ENCODE measurements at regions not wholly inside any gene's neighbourhood (a gene's known extent, or its start where the extent isn't known, plus 50 kb on each side); places are given as distances from the start of the nearest gene placed in this dataset.

DNA sequence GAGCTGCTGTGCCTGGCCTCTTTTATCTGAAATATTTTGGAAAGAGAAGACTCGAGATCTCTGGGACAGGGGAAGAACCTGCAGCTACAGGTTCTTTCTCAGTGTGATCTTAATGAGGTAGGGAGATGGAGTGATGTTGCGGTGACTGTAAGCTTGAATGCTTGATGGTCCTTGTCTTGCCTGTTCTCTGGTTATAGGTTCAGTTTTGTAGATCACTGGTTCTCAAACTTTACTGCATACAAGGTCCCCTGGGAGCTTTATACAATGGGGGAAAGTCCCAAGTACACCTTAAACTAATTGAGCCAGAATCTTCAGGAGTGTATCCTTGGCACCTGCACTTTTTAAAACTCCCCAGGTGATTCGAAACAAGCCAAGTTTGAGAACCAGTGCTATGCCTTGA lies 136.7 kb upstream of the CXCR4 start (continued):
- TF ChIP-seq PML (IDR thresholded peaks at IDR 0.05; ENCODE audit: low read length) (no peak), KLF5 (IDR thresholded peaks at IDR 0.05; ENCODE audit: partially characterized antibody) (no peak), POLR2A (IDR thresholded peaks at IDR 0.05; ENCODE audit: low read depth, low read length) (no peak), POLR2AphosphoS2 (IDR thresholded peaks at IDR 0.05; ENCODE audit: low read depth, low read length) (no peak), GATAD2B (conservative IDR thresholded peaks at IDR 0.05; ENCODE audit: low read depth) (no peak), CHD4 (IDR thresholded peaks at IDR 0.05) (no peak), NBN (IDR thresholded peaks at IDR 0.05) (peak; percentile 61; the same call in 1 of the 2 replicates), HDAC6 (IDR thresholded peaks at IDR 0.05; ENCODE audit: unreplicated experiment) (no peak), HDAC2 (IDR thresholded peaks at IDR 0.05) (no peak), ZSCAN29 (IDR thresholded peaks at IDR 0.05) (no peak), PAX8 (IDR thresholded peaks at IDR 0.05) (no peak), CTCF (IDR thresholded peaks at IDR 0.05 in 2 of 3, conservative IDR thresholded peaks at IDR 0.05 in 1 of 3; ENCODE audit: control insufficient read depth in 2 of 3, extremely low read depth in 1 of 3, insufficient read depth in 1 of 3, low read depth in 3 of 3, low read length in 3 of 3) (no peak), JUND (IDR thresholded peaks at IDR 0.05; ENCODE audit: low read depth, low read length) (no peak), RFX5 (IDR thresholded peaks at IDR 0.05; ENCODE audit: low read depth, low read length) (no peak), MXI1 (IDR thresholded peaks at IDR 0.05; ENCODE audit: low read depth, low read length) (no peak), SIN3A (IDR thresholded peaks at IDR 0.05; ENCODE audit: low read depth, low read length) (no peak), SMAD5 (IDR thresholded peaks at IDR 0.05; ENCODE audit: low read depth) (no peak), MLLT1 (IDR thresholded peaks at IDR 0.05) (peak; percentile 68), SPI1 (IDR thresholded peaks at IDR 0.05; ENCODE audit: borderline replicate concordance, insufficient read depth, low read depth, low read length) (no peak), CEBPB (IDR thresholded peaks at IDR 0.05; ENCODE audit: borderline replicate concordance in 1 of 2, low read depth in 2 of 2, low read length in 2 of 2) (no peak), SMARCA5 (IDR thresholded peaks at IDR 0.05) (no peak), TBL1XR1 (IDR thresholded peaks at IDR 0.05; ENCODE audit: low read depth, low read length) (no peak), NFIC (IDR thresholded peaks at IDR 0.05; ENCODE audit: low read depth, low read length) (no peak), RCOR1 (conservative IDR thresholded peaks at IDR 0.05; ENCODE audit: low read depth, low read length) (no peak), BHLHE40 (IDR thresholded peaks at IDR 0.05; ENCODE audit: borderline replicate concordance in 1 of 2, low read depth in 2 of 2, low read length in 1 of 2) (no peak)
- TF ChIP-seq, protein P1, sequence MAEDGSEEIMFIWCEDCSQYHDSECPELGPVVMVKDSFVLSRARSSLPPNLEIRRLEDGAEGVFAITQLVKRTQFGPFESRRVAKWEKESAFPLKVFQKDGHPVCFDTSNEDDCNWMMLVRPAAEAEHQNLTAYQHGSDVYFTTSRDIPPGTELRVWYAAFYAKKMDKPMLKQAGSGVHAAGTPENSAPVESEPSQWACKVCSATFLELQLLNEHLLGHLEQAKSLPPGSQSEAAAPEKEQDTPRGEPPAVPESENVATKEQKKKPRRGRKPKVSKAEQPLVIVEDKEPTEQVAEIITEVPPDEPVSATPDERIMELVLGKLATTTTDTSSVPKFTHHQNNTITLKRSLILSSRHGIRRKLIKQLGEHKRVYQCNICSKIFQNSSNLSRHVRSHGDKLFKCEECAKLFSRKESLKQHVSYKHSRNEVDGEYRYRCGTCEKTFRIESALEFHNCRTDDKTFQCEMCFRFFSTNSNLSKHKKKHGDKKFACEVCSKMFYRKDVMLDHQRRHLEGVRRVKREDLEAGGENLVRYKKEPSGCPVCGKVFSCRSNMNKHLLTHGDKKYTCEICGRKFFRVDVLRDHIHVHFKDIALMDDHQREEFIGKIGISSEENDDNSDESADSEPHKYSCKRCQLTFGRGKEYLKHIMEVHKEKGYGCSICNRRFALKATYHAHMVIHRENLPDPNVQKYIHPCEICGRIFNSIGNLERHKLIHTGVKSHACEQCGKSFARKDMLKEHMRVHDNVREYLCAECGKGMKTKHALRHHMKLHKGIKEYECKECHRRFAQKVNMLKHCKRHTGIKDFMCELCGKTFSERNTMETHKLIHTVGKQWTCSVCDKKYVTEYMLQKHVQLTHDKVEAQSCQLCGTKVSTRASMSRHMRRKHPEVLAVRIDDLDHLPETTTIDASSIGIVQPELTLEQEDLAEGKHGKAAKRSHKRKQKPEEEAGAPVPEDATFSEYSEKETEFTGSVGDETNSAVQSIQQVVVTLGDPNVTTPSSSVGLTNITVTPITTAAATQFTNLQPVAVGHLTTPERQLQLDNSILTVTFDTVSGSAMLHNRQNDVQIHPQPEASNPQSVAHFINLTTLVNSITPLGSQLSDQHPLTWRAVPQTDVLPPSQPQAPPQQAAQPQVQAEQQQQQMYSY (CRISPR knock-in tag; IDR thresholded peaks at IDR 0.05) = no peak
- TF ChIP-seq, protein P2, sequence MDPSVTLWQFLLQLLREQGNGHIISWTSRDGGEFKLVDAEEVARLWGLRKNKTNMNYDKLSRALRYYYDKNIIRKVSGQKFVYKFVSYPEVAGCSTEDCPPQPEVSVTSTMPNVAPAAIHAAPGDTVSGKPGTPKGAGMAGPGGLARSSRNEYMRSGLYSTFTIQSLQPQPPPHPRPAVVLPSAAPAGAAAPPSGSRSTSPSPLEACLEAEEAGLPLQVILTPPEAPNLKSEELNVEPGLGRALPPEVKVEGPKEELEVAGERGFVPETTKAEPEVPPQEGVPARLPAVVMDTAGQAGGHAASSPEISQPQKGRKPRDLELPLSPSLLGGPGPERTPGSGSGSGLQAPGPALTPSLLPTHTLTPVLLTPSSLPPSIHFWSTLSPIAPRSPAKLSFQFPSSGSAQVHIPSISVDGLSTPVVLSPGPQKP (IDR thresholded peaks at IDR 0.05; ENCODE audit: low read depth, low read length) = no peak

Data from GM12878 (cell line).